ENCODE measurements at regions not wholly inside any gene's neighbourhood (a gene's known extent, or its start where the extent isn't known, plus 50 kb on each side); places are given as distances from the start of the nearest gene placed in this dataset.

DNA sequence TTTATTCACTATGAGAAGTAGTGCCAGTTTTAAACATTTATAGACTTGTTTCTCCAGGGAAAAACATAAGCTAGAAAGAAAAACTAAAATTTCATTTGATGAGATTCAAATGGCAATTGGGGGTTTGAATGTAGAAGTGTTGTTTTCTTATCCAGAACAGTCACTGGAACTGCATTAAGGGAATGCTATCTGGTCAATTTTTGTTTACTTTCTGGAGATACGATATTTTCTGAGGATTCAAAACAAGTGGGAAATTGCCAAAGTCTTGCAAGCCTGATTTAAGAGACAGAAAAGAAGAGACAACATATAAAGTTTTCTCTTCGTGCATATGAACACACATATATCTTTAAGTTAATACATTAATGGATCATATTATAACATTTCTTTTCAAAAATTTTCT lies 118.4 kb downstream of the NXNL2 start:
- TF ChIP-seq POLR2AphosphoS5 (IDR thresholded peaks at IDR 0.05; ENCODE audit: low read depth, low read length) = no peak
- TF ChIP-seq, protein P1, sequence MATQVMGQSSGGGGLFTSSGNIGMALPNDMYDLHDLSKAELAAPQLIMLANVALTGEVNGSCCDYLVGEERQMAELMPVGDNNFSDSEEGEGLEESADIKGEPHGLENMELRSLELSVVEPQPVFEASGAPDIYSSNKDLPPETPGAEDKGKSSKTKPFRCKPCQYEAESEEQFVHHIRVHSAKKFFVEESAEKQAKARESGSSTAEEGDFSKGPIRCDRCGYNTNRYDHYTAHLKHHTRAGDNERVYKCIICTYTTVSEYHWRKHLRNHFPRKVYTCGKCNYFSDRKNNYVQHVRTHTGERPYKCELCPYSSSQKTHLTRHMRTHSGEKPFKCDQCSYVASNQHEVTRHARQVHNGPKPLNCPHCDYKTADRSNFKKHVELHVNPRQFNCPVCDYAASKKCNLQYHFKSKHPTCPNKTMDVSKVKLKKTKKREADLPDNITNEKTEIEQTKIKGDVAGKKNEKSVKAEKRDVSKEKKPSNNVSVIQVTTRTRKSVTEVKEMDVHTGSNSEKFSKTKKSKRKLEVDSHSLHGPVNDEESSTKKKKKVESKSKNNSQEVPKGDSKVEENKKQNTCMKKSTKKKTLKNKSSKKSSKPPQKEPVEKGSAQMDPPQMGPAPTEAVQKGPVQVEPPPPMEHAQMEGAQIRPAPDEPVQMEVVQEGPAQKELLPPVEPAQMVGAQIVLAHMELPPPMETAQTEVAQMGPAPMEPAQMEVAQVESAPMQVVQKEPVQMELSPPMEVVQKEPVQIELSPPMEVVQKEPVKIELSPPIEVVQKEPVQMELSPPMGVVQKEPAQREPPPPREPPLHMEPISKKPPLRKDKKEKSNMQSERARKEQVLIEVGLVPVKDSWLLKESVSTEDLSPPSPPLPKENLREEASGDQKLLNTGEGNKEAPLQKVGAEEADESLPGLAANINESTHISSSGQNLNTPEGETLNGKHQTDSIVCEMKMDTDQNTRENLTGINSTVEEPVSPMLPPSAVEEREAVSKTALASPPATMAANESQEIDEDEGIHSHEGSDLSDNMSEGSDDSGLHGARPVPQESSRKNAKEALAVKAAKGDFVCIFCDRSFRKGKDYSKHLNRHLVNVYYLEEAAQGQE (IDR thresholded peaks at IDR 0.05; ENCODE audit: insufficient read depth in 1 of 2, low read depth in 2 of 2, low read length in 2 of 2) = no peak
- TF ChIP-seq FOXP2 (optimal IDR thresholded peaks at IDR 0.05; ENCODE audit: borderline replicate concordance, extremely low read depth, extremely low read length, insufficient read depth) = no peak
- no peak for TF ChIP-seq SIN3A (IDR thresholded peaks at IDR 0.05; ENCODE audit: borderline replicate concordance, insufficient read depth, low read length)
- no peak for TF ChIP-seq TAF1 (IDR thresholded peaks at IDR 0.05; ENCODE audit: borderline replicate concordance, insufficient read depth, low read length)

GRCh38 chr9:88653911-88654310 lies 118.9 kb downstream of the NXNL2 start:
- TF ChIP-seq POLR2AphosphoS5 (IDR thresholded peaks at IDR 0.05; ENCODE audit: low read depth, low read length) (no peak), TAF1 (IDR thresholded peaks at IDR 0.05; ENCODE audit: borderline replicate concordance, insufficient read depth, low read length) (no peak), FOXP2 (optimal IDR thresholded peaks at IDR 0.05; ENCODE audit: borderline replicate concordance, extremely low read depth, extremely low read length, insufficient read depth) (no peak), SIN3A (IDR thresholded peaks at IDR 0.05; ENCODE audit: borderline replicate concordance, insufficient read depth, low read length) (no peak)
- TF ChIP-seq, protein P1 (IDR thresholded peaks at IDR 0.05; ENCODE audit: insufficient read depth in 1 of 2, low read depth in 2 of 2, low read length in 2 of 2) = no peak

DNA sequence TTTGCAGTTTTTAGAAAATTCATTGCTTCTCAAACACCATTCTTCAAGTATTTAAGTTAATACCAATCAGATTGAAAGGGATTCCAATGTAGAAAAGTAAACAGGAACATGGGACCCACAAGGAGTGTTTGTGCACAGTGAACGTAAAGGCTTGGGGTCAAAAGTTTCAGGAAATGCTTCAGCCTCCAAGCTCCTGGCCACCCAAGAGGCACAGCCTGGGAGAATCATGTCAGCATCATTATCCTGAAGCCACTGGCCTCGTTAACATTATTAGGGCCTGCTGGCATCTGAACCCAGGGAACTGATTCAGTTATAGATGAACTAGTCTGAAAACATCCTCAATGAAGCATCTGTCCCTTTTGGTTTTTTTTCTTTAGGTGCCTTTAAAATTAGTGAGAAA lies 122.9 kb downstream of the NXNL2 start:
- no peak for TF ChIP-seq POLR2AphosphoS5 (IDR thresholded peaks at IDR 0.05; ENCODE audit: low read depth, low read length)

DNA sequence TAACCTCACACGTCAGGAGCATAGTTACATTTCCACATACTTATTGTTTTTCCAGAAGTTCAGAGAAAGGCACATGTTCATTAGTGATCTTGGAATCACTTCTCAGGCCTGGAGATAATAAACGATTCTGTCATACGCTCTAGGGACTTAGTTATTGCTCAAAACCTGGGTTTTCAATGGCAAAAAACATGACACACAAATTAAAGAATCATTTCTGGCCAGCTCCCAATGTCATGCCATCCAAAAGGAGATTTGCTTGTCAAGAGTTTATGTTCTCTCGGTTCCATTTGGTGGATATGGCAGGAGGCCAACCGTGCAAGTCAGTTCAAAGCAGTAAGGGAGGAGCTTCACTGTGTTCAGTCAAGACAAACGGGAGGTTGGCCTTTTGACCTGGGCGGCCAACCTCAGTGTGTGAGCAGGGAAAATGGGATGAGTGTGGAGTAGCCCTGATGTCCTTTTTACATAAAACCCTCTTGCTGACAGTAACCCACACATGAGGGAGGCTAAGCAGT lies 123.4 kb downstream of the NXNL2 start:
- no peak for TF ChIP-seq TAF1 (IDR thresholded peaks at IDR 0.05; ENCODE audit: borderline replicate concordance, insufficient read depth, low read length)

DNA sequence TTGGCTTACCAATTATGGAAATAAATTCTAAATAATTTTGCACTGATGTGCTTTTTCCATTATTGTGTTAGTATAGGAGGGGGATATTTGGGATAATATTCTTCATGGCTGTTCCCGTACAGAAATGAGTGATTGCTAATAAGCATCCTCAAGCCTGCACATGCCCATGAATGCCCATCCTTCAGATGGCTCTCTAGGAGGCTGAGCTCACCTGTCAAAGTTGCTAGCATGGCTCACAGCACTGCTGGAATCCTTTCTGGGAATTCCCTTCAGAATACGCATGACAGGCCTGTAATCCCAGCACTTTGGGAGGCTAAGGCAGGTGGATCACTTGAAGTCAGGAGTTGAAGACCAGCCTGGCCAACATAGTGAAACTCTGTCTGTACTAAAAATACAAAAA lies 124.1 kb downstream of the NXNL2 start:
- TF ChIP-seq, protein P1 (IDR thresholded peaks at IDR 0.05; ENCODE audit: insufficient read depth in 1 of 2, low read depth in 2 of 2, low read length in 2 of 2) = no peak
- no peak for TF ChIP-seq POLR2AphosphoS5 (IDR thresholded peaks at IDR 0.05; ENCODE audit: low read depth, low read length)
- no peak for TF ChIP-seq TAF1 (IDR thresholded peaks at IDR 0.05; ENCODE audit: borderline replicate concordance, insufficient read depth, low read length)
- TF ChIP-seq FOXP2 (optimal IDR thresholded peaks at IDR 0.05; ENCODE audit: borderline replicate concordance, extremely low read depth, extremely low read length, insufficient read depth) = no peak
- no peak for TF ChIP-seq SIN3A (IDR thresholded peaks at IDR 0.05; ENCODE audit: borderline replicate concordance, insufficient read depth, low read length)

DNA sequence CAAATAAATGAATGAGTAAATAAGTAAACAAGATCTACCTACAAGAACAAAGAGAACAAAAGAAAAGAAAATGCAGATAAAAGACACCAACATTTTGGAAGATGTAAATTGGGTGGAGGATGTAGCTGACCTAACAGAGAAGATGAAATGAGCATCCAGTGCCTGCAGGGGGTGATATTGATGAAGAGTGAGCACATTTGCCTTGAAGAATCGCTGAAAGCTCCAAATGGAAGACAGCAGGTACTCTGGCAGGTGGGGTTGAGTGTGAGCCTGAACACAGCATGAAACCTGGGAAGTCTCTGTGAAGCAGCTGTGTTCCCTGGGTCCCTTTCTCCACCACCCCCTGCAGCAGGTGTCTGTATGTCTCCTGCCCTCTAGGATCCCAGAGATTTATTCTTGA lies 125.6 kb downstream of the NXNL2 start:
- TF ChIP-seq, protein P1 (IDR thresholded peaks at IDR 0.05; ENCODE audit: insufficient read depth in 1 of 2, low read depth in 2 of 2, low read length in 2 of 2) = no peak
- TF ChIP-seq TAF1 (IDR thresholded peaks at IDR 0.05; ENCODE audit: borderline replicate concordance, insufficient read depth, low read length) = no peak
- TF ChIP-seq SIN3A (IDR thresholded peaks at IDR 0.05; ENCODE audit: borderline replicate concordance, insufficient read depth, low read length) = no peak
- no peak for TF ChIP-seq POLR2AphosphoS5 (IDR thresholded peaks at IDR 0.05; ENCODE audit: low read depth, low read length)
- no peak for TF ChIP-seq FOXP2 (optimal IDR thresholded peaks at IDR 0.05; ENCODE audit: borderline replicate concordance, extremely low read depth, extremely low read length, insufficient read depth)

All from PFSK-1 (cell line).